A673 (cell line): ENCODE measurements at regions not wholly inside any gene's neighbourhood (a gene's known extent, or its start where the extent isn't known, plus 50 kb on each side); places are given as distances from the start of the nearest gene placed in this dataset.

Experiments
- BruUV-seq: library from RNA; stranded (reverse); fragments of 400-500 nt; replicated peaks from 2 replicates; lab custom pipeline; 2021; lab: Mats Ljungman, UMichigan
- CTCF ChIA-PET: fragments of 300-600 bp; sonication (Branson Sonifier 250); formaldehyde crosslinking; loops from one replicate; lab custom pipeline; 2022; ENCODE audit warnings: antibody characterized with exemption; lab: Charles Lee
- POLR2A ChIA-PET: fragments of 300-600 bp; sonication (Branson Sonifier 250); formaldehyde crosslinking; loops from one replicate; lab custom pipeline; 2022; ENCODE audit warnings: antibody characterized with exemption; ENCODE audit not compliant: low non-redundant PET; lab: Charles Lee
- DNase-seq: peaks from one replicate; pipeline ENCODE4 v3.0.0-alpha.2; 2015; ENCODE audit warnings: low spot score
- H3K27ac ChIP-seq: fragments of 200-600 bp; sonication (generic); 2 replicates; pipeline ENCODE4 v1.5.1; 2016; ENCODE audit warnings: mixed run types, low read depth, mild to moderate bottlenecking, mixed read lengths, antibody characterized with exemption, low read length; ENCODE audit not compliant: poor library complexity, severe bottlenecking
- H3K27me3 ChIP-seq: fragments of 200-600 bp; sonication (generic); replicated peaks from 2 replicates; pipeline ENCODE4 v1.6.1; 2017; ENCODE audit warnings: mixed run types, low read depth, mild to moderate bottlenecking, mixed read lengths, antibody characterized with exemption, low read length; ENCODE audit not compliant: insufficient read depth, poor library complexity
- H3K36me3 ChIP-seq: fragments of 200-600 bp; sonication (generic); 2 replicates; pipeline ENCODE4 v1.6.1; 2016; ENCODE audit warnings: mixed run types, mild to moderate bottlenecking, mixed read lengths, antibody characterized with exemption, low read length; ENCODE audit not compliant: insufficient read depth, poor library complexity, severe bottlenecking
- H3K4me1 ChIP-seq: fragments of 200-600 bp; sonication (generic); 2 replicates; pipeline ENCODE4 v1.6.1; 2017; ENCODE audit warnings: mixed run types, mild to moderate bottlenecking, mixed read lengths, antibody characterized with exemption, low read length; ENCODE audit not compliant: insufficient read depth, poor library complexity, severe bottlenecking
- H3K4me3 ChIP-seq: fragments of 200-600 bp; sonication (generic); 2 replicates; pipeline ENCODE4 v1.5.1; 2016; ENCODE audit warnings: low read depth, mixed run types, mild to moderate bottlenecking, mixed read lengths, low read length; ENCODE audit not compliant: poor library complexity, severe bottlenecking
- H3K9me3 ChIP-seq: fragments of 200-600 bp; sonication (generic); 2 replicates; pipeline ENCODE4 v1.6.1; 2016; ENCODE audit warnings: mixed run types, low read depth, mild to moderate bottlenecking, mixed read lengths, antibody characterized with exemption, low read length; ENCODE audit not compliant: poor library complexity, severe bottlenecking
- EZH2 ChIP-seq: fragments of 200-600 bp; sonication (generic); IDR thresholded peaks from 2 replicates; pipeline ENCODE4 v1.6.1; 2017; ENCODE audit warnings: borderline replicate concordance, low read depth, mild to moderate bottlenecking, mixed read lengths, antibody characterized with exemption, low read length; ENCODE audit not compliant: poor library complexity, severe bottlenecking
- intact Hi-C: fragments of 100-400 bp; cut with micrococcal nuclease; formaldehyde crosslinking; loops from one replicate; pipeline ENCODE4 v1.10.0; 2022; ENCODE audit not compliant: unreplicated experiment
- TF ChIP-seq, protein P1 (sequence below): fragments of 300-800, 200-600 bp; sonication (generic); conservative IDR thresholded peaks from 2 replicates; pipeline ENCODE4 v1.5.1; 2017; ENCODE audit warnings: low read depth, mild to moderate bottlenecking, antibody characterized with exemption, low read length, moderate library complexity, mixed read lengths

DNA sequence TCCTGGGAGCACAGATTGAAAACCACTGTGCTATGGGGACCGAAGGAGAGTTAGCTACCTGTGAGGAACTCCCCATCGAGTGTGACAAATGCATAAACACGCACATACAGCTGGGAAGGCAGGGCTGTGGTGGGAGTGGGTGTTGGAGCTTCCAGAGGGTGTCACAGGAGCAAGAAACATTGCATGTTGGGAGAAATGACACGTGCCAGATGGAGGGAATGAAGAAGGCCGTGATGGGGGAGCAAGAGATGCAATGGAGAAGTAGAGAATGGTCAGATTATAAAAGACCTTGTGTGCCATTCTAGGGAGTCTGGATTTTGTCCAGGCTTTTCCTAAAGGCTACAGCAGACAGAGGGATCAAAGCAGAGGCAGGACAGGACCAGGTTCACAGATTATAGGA is 91.1 kb upstream of the NDUFV2 start:
- ChIA-PET POLR2A (no interaction called here), CTCF (no interaction called here)
- no peak for DNase-seq
- Histone ChIP-seq H3K4me1 (no peaks in the 10 kb centered on the region), H3K9me3 (no peaks in the 10 kb centered on the region), H3K27ac (no peak overlapping the region), H3K4me3 (no peak overlapping the region), H3K36me3 (no peaks in the 10 kb centered on the region), H3K27me3 (no peaks in the 10 kb centered on the region)
- intact Hi-C loops = no loop called here
- TF ChIP-seq, protein P1, sequence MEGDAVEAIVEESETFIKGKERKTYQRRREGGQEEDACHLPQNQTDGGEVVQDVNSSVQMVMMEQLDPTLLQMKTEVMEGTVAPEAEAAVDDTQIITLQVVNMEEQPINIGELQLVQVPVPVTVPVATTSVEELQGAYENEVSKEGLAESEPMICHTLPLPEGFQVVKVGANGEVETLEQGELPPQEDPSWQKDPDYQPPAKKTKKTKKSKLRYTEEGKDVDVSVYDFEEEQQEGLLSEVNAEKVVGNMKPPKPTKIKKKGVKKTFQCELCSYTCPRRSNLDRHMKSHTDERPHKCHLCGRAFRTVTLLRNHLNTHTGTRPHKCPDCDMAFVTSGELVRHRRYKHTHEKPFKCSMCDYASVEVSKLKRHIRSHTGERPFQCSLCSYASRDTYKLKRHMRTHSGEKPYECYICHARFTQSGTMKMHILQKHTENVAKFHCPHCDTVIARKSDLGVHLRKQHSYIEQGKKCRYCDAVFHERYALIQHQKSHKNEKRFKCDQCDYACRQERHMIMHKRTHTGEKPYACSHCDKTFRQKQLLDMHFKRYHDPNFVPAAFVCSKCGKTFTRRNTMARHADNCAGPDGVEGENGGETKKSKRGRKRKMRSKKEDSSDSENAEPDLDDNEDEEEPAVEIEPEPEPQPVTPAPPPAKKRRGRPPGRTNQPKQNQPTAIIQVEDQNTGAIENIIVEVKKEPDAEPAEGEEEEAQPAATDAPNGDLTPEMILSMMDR = no peak
- TF ChIP-seq EZH2 = no peak
- no TSS peak for BruUV-seq

DNA sequence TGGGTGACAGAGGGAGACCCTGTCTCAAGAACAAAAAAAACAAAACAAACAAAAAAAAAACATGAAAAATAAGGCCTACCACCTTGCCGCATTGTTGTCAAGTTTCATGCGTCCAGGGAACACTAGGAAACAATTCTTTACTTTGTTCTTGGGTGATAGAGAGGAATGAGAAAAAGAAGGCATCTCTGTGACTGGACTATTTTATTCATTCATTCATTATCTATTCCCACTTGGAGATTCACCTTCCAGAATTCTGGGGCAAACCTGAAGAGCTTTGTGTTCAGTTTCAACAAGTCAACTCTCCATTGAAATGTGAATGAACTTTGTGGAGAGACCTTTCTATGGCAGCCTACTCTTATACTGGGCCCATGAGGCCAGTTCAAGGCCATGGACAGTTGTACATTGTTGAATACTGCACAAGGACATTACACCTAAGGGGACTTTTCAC is 88.5 kb upstream of the NDUFV2 start:
- Histone ChIP-seq H3K27ac (no peak overlapping the region), H3K4me1 (no peaks in the 10 kb centered on the region), H3K27me3 (no peaks in the 10 kb centered on the region), H3K4me3 (no peak overlapping the region), H3K36me3 (no peaks in the 10 kb centered on the region), H3K9me3 (no peaks in the 10 kb centered on the region)
- POLR2A ChIA-PET = no interaction called here
- TF ChIP-seq, protein P1 = no peak
- TF ChIP-seq EZH2 = no peak
- no peak for DNase-seq
- intact Hi-C loops = no loop called here
- CTCF ChIA-PET = no interaction called here
- BruUV-seq = no TSS peak

DNA sequence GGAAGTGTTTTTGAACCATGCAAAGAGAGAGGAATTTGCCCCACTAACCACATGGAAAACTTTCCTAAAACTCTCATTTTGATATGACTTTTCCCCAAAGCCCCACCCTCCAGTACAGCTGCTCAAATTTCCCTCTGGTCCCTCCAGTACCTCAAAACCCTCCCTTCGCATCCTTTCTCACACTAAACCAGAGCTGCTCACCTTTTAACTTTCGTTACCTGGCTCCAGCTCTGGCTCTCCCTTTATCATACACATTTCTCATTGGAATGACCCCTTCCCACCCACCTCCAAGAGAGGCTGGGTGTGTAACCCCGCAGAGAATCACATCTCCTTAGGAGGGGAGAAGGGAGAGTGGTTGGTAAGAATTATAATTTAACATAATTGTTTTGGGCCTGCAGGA is 86.8 kb upstream of the NDUFV2 start:
- Histone ChIP-seq H3K27me3 (no peaks in the 10 kb centered on the region), H3K36me3 (no peaks in the 10 kb centered on the region), H3K4me3 (no peak overlapping the region), H3K9me3 (no peaks in the 10 kb centered on the region), H3K4me1 (no peaks in the 10 kb centered on the region), H3K27ac (no peak overlapping the region)
- intact Hi-C loops = no loop called here
- DNase-seq = no peak
- ChIA-PET CTCF (no interaction called here), POLR2A (no interaction called here)
- TF ChIP-seq, protein P1 = no peak
- TF ChIP-seq EZH2 = no peak
- no TSS peak for BruUV-seq
